Ammon's horn (tissue), 1 donor: ENCODE measurements at regions not wholly inside any gene's neighbourhood (a gene's known extent, or its start where the extent isn't known, plus 50 kb on each side); places are given as distances from the start of the nearest gene placed in this dataset.
A peak's percentile ranks its signal among the peaks of the same experiment; 100 is the strongest.
"Not testable (repeated sequence)": the region's sequence is repeated elsewhere in the genome, so short reads cannot be mapped to it uniquely, and the experiment has no call there.

Experiments used
- DNase-seq: peaks from one replicate; pipeline ENCODE4 v3.0.0-alpha.2; 2016; ENCODE audit warnings: low spot score

GRCh38 chr3:82618594-82618993, 857.1 kb upstream of the GBE1 start:
- DNase-seq: no peak

GRCh38 chr3:82610236-82610635, 848.8 kb upstream of the GBE1 start:
- DNase-seq: no peak

DNA sequence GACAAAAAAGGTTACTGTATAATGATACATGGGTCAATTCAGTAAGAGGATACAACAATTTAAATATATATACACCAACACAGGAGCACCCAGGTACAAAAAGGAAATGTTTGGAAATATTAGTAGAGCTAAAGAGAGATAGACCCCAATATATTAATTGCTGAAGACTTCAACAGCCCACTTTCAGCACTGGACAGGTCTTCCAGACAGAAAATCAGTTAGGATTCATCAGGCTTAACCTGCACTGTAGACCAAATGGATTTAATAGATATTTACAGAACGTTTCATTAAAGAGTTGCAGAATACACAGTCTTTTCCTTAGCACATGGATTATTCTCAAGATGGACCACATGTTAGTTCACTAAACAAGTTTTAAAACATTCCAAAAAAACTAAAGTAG, 845.9 kb upstream of the GBE1 start:
- no peak for DNase-seq

- no peak for DNase-seq
Observed at GRCh38 chr3:82596805-82597204, 835.4 kb upstream of the GBE1 start.

GRCh38 chr3:82595530-82595929, 834.1 kb upstream of the GBE1 start:
- no peak for DNase-seq

DNA sequence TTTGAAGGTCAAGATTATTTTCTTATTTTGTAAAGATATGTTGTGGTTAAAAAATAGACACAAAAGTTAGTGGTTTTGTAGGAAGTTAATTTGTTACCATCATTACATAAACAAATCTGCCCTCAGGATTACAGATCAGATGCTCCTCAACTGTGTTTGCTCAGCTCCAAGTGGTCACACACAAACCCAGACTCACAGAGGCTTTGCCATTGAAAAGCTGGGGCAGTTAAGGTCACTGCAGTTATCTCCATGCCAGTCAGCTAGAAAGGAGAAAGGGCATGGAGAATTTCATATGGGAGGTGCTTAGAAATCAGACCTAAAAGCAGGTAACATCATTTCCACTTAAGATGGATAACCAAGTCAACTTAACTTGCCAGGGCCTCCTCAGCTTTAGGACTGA, 825.7 kb upstream of the GBE1 start:
- DNase-seq: no peak

- DNase-seq: no peak
Observed at GRCh38 chr3:82586414-82586813, 825.0 kb upstream of the GBE1 start.

DNA sequence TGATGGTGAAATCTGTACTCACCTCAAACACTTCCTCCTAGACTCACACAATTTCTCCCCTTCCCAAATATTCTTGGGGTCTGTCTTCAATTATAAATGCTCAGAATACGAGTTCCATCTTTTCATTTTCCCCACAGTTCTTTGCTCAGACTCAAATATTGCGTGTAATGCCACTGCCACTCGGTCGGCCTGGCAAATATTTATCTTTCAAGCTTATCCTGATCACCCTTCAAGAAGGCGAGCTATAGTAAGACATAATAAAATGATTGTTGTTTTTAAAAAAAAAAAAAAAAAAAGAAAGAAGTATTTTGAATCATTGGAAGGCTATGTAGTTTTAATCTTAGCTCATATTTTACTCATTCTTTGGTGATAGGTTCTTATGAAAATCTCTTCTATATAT, 824.6 kb upstream of the GBE1 start:
- not testable (repeated sequence) for DNase-seq

GRCh38 chr3:82585591-82585990, 824.1 kb upstream of the GBE1 start:
- not testable (repeated sequence) for DNase-seq

GRCh38 chr3:82584861-82585260, 823.4 kb upstream of the GBE1 start:
- not testable (repeated sequence) for DNase-seq

GRCh38 chr3:82584415-82584814, 823.0 kb upstream of the GBE1 start:
- not testable (repeated sequence) for DNase-seq

DNA sequence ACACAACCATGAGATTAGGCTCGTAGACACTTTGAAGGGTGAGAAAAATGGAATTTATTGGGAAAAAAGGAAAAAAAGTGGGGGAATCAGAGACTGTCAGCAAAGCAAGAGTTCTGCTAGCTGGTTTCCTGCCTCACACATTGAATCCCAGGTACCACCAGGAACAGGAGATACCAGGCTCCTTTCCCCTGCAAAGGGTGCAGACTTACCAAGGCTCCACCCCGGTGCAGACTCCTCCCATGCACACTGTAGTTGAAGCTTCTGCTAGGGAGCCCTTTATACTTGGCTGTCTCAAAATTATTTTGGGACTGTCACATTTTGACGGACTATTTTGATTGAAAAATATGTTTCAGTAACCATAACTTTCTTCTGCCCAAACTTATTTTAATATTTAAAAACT, 819.9 kb upstream of the GBE1 start:
- DNase-seq: no peak

DNA sequence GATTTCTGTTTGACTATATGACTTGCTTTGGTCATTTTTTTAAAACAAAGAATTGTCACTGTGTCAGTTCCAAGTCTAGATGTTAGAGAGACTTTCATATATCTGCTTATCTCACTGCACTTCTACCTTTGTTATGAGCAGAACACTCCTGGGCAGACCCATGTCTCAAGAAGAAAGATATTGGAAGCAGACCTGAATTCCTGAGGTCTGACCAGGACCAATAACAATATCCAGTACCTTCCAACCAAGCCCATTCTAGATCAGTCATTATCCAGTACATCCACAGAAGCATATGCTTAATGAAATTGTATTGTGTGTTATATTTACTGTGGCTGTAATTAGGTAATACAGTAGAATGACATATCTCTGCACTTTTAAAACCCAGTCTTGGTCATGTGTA, 811.3 kb upstream of the GBE1 start:
- DNase-seq: no peak

DNA sequence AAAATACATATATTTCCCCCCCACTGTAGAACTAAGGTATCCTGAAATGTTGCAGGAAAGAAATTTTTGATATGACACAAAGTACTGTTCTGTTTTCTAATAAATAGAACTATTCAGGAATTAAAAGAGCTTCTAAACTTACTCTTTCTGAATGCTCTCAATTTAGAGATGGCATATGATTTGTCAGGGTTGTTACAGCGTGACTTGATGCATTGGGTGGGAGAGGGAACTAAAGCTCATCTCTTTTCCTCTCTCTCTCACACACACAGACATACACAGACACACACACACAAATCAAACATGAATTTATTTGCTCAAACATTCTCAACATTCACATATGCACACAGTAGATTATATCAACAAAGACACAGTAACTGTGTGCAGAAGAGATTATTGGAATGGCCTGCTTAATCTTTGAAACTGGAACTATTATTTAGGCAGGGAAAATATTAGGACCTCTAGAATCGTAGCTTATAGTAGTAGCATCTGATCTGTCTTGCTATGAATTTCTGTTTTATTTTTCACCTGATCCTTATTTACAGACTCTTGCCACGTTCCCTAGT, 807.4 kb upstream of the GBE1 start:
- DNase-seq: no peak

DNA sequence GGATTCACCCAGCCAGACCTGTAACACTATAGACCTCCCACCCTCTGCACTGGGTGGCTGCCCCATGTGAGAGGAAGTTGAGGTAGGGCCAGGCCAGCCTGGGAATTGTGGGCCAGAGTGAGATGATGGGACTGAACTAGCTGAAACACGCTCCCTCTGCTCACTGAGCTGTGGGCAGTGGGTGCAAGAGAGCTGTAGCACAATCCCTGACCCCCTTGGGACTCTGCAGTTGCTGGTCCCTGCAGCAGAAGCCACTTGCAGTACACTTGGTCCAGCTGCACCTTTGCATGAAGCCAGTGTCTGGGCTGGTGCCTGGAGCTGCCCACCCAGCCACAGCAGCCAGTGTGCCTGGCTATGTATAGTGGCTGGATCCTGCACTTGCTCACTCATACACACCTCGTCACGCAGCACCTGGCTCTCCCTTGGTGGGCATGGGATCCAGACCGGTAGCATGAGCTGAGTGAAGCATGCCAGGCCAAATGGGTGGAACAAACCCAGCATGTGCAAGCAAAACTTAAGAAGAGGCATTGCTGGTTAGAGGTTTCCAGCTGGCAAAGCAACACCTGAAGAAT, 805.7 kb upstream of the GBE1 start:
- DNase-seq: no peak

DNA sequence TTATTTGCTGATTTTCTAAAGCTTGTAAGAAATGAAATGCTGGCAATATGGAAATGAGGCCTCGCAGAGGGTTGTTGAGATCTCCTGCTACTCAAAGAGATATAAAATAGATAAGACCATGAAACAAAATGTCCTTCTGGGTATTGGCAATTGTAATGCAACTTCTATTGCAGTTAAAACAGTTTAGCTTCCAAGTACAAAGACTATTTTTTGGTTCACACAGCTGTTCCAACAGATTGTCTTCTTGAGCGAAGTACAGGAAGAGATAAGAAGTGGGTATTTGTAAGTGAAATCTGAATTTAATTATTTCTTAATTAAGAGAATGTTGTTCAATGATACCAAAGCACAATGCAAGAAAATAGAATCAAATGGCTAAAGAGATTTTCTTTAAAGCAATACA, 801.5 kb upstream of the GBE1 start:
- DNase-seq: no peak

DNA sequence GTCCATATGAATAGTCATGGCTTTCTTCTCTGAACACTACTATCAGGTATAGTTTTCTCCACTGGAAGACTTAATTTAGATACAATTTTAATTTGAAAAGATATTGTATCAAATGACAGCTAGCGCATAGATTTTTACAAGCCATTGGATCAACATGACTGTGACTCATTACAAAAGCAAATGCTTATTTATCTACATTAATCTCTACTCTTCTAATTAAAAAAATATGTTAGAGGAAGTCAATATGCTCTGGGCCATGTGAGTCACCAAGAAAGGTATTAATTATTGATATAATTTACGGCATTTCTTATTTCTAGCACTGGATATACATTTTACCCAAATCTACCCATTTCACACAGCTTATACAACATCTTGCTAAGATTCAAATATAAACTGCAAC, 800.3 kb upstream of the GBE1 start:
- no peak for DNase-seq

- DNase-seq: no peak
Observed at GRCh38 chr3:82558081-82558480, 796.6 kb upstream of the GBE1 start.

- DNase-seq: no peak
Observed at GRCh38 chr3:82556113-82556512, 794.7 kb upstream of the GBE1 start.

DNA sequence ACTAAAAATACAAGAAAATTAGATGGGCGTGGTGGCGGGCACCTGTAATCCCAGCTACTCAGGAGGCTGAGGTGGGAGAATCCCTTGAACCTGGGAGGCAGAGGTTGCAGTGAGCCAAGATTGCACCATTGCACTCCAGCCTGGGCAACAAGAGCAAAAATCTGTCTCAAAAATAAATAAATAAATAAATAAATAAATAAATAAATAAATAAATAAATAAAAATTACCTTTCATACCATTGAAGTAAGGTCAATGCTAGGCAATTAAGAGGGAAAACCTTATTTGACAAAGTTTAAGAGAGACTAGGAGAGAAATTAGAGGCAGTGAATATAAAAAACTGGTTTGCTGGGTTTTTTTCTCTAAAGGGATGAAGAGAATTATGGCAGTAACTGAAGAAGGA, 781.1 kb upstream of the GBE1 start:
- not testable (repeated sequence) for DNase-seq

DNA sequence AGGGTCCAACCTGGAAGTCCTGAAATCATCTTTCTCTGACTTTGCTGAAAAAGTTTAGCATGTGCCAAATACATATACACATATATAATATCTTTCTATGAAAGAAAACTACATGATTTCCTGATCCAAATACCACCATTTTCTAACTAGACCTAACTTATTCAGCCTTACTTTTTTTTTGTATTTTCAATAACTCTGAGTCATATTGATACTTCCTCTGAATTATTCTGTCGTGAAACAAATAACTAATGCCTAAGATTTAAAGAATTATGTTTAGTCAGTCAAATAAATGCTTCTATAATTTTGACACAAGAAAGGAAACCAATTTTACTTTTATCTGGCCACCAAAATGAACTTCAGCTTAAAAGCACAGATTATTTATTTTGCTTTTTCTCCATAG, 760.2 kb upstream of the GBE1 start:
- no peak for DNase-seq

- DNase-seq: no peak
Observed at GRCh38 chr3:82520846-82521245, 759.4 kb upstream of the GBE1 start.

- DNase-seq: peak; percentile 48
Observed at GRCh38 chr3:82509951-82510603, 748.6 kb upstream of the GBE1 start.
